AG04450 (cell line): ENCODE measurements at regions not wholly inside any gene's neighbourhood (a gene's known extent, or its start where the extent isn't known, plus 50 kb on each side); places are given as distances from the start of the nearest gene placed in this dataset.

ENCODE experiments used
- CTCF ChIA-PET: fragments of 300-600, 350-600 bp; formaldehyde crosslinking; extraction: SDS; loops from one replicate; lab custom pipeline; 2022; ENCODE audit warnings: antibody characterized with exemption, inconsistent platforms; lab: Charles Lee
- POLR2A ChIA-PET: fragments of 350-600 bp; formaldehyde crosslinking; extraction: SDS; loops from one replicate; lab custom pipeline; 2021; ENCODE audit warnings: antibody characterized with exemption, inconsistent platforms; lab: Yijun Ruan, JAX
- DNase-seq: peaks from one replicate; pipeline ENCODE4 v3.0.0-alpha.2; 2011; ENCODE audit warnings: low read depth, low spot score
- H3K27ac ChIP-seq: one replicate; pipeline ENCODE4 v1.5.1; 2012; ENCODE audit warnings: low read depth, low read length, control low read depth
- H3K27me3 ChIP-seq: one replicate; pipeline ENCODE4 v1.6.0; 2012; ENCODE audit warnings: low read length; ENCODE audit not compliant: control insufficient read depth, insufficient read depth
- H3K4me3 ChIP-seq: 2 replicates; pipeline ENCODE4 v1.5.1; 2011; ENCODE audit warnings: mild to moderate bottlenecking, low read depth, low read length, control low read depth
- H3K9me3 ChIP-seq: 2 replicates; pipeline ENCODE4 v1.5.1; 2012; ENCODE audit warnings: low read length; ENCODE audit not compliant: control insufficient read depth, insufficient read depth
- CTCF ChIP-seq: IDR thresholded peaks from 2 replicates; pipeline ENCODE4 v1.5.1; 2011; ENCODE audit warnings: low read depth, low read length, control low read depth, inconsistent platforms

GRCh38 chr9:21688108-21689102 lies 114.0 kb upstream of the MTAP start:
- H3K27me3 ChIP-seq: no peaks in the 10 kb centered on the region
- peak overlapping the region; percentile 83 for H3K27ac ChIP-seq
- ChIA-PET CTCF (interaction anchor here (0.7 to 4.6 kb wide), 4 partner anchors 11 to 223 kb away, joined by 3 to 21 read pairs (median 5); no protein-coding TSS in a partner anchor), POLR2A (interaction anchor here (0.6 kb wide), 1 partner anchor 168 kb away, joined by 3 read pairs; no protein-coding TSS in a partner anchor)
- H3K9me3 ChIP-seq: no peaks in the 10 kb centered on the region
- peak overlapping the region; percentile 45 for H3K4me3 ChIP-seq
- no peak for DNase-seq
- TF ChIP-seq CTCF: no peak

- POLR2A ChIA-PET: interaction anchor here (0.7 kb wide), 1 partner anchor 116 kb away, joined by 3 read pairs; no protein-coding TSS in a partner anchor
- no peak overlapping the region for H3K27ac ChIP-seq
Measured at GRCh38 chr9:21689854-21690253, 112.6 kb upstream of the MTAP start.

GRCh38 chr9:21690561-21690960 lies 111.9 kb upstream of the MTAP start:
- ChIA-PET CTCF (interaction anchor here (0.9 to 4.6 kb wide), 2 partner anchors 18 to 256 kb away, joined by 3 to 21 read pairs; no protein-coding TSS in a partner anchor), POLR2A (no interaction called here)
- no peak for TF ChIP-seq CTCF
- Histone ChIP-seq H3K27ac (no peak overlapping the region), H3K4me3 (no peak overlapping the region), H3K9me3 (peaks cover 4% of the 10 kb centered on the region), H3K27me3 (no peaks in the 10 kb centered on the region)
- DNase-seq: no peak

More at GRCh38 chr9:21689854-21690253, 112.6 kb upstream of the MTAP start:
- CTCF ChIA-PET: interaction anchor here (2.1 to 4.6 kb wide), 2 partner anchors 18 to 99 kb away, joined by 7 to 21 read pairs; no protein-coding TSS in a partner anchor
- Histone ChIP-seq H3K9me3 (no peaks in the 10 kb centered on the region; the same call in 1 of the 2 replicates), H3K4me3 (no peak overlapping the region), H3K27me3 (no peaks in the 10 kb centered on the region)
- no peak for TF ChIP-seq CTCF
- no peak for DNase-seq

GRCh38 chr9:21692390-21692789 lies 110.0 kb upstream of the MTAP start:
- CTCF ChIA-PET: no interaction called here
- POLR2A ChIA-PET: no interaction called here

More at GRCh38 chr9:21692390-21692789, 110.0 kb upstream of the MTAP start:
- no peaks in the 10 kb centered on the region for H3K27me3 ChIP-seq
- no peak overlapping the region for H3K27ac ChIP-seq
- H3K4me3 ChIP-seq: no peak overlapping the region
- TF ChIP-seq CTCF: no peak
- H3K9me3 ChIP-seq: peaks cover 19% of the 10 kb centered on the region
- no peak for DNase-seq
